DMS53 treated with DMSO at 0.1 percent for 48 hours (cell line): ENCODE measurements at regions not wholly inside any gene's neighbourhood (a gene's known extent, or its start where the extent isn't known, plus 50 kb on each side); places are given as distances from the start of the nearest gene placed in this dataset.

ENCODE experiments used
- DNase-seq: peaks from one replicate; lab custom pipeline; 2025; ENCODE audit not compliant: unreplicated experiment; lab: John Stamatoyannopoulos, UW

DNA sequence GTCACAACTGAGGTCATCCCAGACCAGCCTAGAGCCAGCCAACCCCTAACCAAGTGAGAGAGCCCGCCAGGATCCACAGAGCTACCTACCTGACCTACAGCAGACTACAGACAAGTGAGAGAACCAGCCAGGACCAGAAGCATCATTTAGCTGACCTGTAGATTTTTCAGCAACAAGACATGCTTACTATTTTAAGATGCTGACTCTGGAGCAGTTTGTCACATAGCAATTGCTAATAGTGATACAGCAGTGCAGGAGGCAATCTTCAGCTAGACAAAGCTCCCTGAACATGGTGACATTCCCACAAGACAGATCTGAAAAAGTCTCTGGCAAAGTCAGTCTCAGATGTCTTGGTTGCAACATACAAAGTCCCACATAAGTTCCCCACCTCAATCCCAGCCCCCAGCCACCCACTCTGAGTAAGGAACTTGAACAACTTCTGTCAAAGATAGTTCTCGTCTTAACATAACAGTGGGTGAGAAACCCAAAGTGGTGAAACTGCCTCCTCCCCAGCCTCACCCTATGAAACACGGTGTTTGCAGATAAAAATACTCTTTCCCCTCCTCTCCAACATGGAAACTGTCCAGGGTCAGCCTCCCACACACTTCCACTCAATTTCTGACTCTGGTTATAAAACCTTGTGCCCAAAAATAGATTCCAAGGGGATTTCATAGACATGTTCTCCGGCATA lies 120.3 kb upstream of the SLC6A11 start:
- no peak for DNase-seq

GRCh38 chr3:10697918-10698317 lies 118.1 kb upstream of the SLC6A11 start:
- no peak for DNase-seq

DNA sequence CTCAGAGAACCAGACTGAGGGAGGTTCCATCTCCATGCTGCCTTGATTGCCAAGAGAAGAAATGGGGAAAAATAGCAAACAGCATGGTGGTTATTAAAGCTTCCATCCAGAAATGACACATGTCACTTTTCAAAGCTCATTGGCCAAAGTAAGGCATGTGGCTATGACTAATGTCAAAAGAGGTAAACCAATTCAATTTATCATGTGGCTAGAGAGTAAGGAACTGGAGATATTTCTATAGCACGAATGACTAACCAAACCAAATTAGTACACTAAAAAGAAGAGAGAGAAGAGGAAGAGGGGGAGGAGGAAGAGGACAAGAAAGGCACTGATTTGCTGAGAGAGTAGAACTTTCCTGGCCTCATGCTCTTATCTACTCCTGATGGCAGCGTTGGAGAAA lies 115.2 kb upstream of the SLC6A11 start:
- DNase-seq = no peak

- DNase-seq = no peak
Observed at GRCh38 chr3:10702961-10703740, 112.9 kb upstream of the SLC6A11 start.

DNA sequence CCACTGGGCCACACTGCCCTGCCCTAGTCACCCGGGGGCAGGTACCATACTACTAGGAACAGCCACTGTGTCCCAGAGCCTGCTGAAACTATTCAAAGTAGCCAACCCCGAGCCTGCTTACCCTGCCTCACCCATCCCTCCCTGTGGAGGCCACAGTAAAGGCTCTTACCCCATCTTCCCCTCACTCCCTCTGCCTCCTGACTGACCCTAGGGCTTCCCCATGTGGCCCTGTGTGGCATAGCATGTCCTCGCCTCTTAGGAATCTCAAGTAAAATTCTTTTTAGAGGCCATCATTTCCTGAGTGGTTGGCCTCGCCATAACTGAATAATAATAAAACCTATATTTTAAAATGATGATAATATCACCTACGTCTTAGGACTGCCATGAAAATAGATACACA lies 112.2 kb upstream of the SLC6A11 start:
- DNase-seq = no peak

DNA sequence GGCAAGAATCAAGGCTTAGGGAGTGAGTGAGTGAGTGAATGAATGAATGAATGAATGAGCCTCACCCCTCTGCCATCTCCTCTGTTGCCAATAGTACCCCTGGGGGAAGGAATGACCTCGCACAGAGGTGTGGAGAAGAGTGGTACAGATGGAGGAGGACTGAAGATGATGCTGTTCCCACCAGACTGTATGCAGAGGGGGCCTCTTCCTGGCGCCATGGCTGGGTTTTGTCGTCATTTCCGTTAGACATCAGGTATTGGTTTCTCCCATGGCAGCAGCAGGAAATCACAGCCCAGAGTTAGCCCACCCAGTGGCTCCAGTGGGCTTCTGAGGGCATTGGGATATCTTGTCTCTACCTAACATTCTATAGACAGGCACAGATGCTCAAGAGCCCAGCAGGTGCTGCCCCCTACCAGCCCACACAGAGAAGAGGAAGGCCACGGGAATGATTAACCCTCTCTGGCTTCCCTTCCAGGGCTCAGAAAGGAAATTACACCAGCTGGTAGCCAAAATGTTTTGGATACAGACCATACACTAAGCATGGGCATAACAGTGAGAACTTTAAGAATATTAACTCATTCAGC lies 109.8 kb upstream of the SLC6A11 start:
- no peak for DNase-seq

DNA sequence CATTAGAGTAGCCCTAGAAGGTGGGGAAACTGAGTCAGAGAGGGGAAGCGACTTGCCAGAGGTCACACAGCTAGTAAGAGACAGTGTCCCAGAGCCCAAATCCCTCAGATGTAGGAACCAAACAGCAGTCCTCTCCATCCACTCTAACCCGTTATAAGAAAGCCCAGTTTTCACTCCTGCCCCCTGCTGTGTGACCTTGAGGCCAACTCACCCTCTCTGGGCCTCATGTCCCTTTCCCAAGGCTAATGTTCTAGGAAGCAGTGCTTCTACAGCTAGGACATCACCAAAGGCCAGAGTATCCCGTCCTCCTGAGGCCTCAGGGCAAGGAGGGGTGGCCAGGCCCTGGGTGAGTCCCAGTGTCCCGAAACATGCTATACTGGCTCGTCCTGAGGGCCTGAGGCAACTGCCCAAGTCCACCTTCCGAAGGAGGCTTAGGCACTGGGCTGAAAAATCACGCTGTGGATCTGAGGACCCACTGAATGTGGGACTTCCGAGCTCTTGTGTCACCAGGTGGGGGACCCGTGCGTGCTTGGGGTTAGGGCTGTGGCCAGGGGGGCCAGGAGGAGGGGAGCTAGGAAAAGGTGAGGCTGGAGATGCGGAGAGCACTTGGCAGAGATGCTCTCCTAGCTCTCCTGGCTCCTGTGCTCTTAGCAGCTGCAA lies 109.2 kb upstream of the SLC6A11 start:
- no peak for DNase-seq

GRCh38 chr3:10707400-10708215 lies 108.4 kb upstream of the SLC6A11 start:
- no peak for DNase-seq

GRCh38 chr3:10708216-10708893 lies 107.7 kb upstream of the SLC6A11 start:
- DNase-seq = no peak

DNA sequence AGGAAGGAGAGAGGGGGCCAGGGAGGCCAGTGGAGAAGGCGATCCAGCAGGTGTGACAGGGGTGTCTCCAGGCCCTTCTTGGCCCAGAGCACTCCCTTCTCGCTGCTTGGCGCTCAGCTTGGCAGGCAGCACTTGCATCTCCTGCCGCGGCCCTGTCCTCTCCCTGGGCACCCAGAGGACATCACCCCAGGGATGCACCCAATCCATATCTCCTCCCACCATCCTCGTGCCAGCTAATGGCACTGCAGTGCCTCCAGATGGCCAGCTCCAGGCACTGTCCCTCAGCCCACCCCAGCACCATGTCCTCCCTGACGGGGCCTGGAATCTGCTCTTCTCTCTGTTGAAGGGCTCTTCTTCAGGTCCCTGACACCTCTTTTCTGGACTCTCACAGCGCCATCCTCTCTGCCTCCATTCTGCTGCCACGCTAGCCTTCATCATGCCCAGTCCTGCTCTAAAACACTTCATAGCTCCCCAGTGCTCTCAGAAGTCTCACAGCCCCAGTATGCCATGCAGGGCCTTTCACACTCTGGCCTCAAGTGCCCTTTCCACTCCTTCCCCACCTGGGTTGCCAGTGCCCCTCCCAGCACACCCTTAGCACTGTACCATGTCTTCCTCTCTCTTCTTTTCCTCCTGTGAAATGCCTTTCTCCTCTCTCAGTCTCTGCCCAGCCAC lies 106.8 kb upstream of the SLC6A11 start:
- DNase-seq = no peak

DNA sequence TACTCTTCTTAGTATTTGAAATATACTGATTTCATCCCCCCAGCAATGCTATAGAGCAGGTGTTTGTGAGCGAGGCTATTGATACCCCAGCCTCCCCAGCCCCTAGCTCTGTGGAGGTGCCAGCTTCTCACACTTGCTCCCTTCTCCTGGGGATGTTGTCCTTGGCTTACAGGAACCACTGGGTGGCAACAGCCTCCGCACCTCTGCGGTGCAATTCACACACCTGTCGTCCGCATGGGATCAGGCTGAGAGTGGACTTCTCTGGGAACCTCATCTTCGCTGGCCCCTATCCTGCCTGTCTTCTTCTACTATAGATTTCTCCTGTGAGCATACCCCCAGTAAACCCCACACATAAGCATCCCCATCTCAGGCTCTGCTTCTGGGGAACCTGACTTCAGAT lies 103.9 kb upstream of the SLC6A11 start:
- DNase-seq = no peak

GRCh38 chr3:10713656-10714055 lies 102.4 kb upstream of the SLC6A11 start:
- DNase-seq = no peak

DNA sequence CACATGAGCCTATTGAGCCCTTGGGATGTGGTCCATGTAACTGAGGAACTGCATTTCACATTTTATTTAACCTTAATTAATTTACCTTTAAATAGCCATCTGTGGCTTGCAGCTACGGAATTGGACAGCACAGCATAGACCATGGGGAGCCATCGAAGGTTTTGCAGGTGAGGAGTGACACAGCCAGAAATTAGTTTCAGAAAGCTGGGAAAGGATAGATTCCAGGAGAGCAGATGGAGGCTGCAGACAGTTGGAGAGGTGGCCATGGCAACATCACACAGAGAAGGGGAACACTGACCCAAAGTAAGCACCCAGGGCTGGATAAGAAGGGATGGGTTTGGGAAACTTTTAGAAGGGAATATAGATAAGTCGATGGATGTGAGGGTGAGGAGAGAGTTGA lies 100.1 kb upstream of the SLC6A11 start:
- DNase-seq = no peak

DNA sequence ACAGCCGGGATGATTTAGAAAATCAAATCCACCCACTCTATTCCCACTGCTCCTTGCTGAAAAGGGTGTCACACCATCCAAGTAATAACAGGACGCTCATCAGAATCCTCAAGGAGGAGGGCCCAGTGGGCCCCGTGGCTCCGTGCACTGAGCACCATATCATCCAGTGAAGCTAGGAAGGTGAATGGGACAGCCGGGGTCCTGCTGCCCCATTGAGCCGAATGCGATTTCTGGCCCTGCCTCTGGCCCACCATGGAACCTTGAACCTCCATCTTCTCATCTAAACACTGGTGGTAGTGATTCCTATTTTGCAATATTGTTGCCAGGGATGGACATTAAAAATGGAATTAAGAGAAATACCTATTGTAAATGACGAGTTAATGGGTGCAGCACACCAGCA lies 99.1 kb upstream of the SLC6A11 start:
- DNase-seq = no peak

GRCh38 chr3:10717756-10718155 lies 98.3 kb upstream of the SLC6A11 start:
- no peak for DNase-seq

DNA sequence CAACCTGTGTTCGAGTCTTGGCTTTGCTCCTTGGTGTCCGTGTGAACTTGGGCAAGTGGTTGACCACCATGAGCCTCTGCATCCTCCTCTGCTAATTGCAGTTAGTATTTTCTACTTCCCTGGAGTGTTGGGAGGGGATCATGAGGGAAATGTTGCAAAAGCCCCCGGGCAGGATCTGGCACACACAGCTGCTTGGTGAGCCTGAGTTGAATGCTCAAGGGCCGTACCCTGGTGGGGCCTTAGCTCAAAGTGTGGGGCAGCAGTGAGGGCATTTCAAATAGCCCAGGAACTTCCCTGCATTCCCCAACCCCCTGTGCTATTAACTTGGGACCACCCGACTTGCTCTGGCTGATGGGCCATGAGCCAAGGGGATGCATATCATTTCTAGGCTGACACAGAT lies 94.9 kb upstream of the SLC6A11 start:
- DNase-seq = no peak

DNA sequence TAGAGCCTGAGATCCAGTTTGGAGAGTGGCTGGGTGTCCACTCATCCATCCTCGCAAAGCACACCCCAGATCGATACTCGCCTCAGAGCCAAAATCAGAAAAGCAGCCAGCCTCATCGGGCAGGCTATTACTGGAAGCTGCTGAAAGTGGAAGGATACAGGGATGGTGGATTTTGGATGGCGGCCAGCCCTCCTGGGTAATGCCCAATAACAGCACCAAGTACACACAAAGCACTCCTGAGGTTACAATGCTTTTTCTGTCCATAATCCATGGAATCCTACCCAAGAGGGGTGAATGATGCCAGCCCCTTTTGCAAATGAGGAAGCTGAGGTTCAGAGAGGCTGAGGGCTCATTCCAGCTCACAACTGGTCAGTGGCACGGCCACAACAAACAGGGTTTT lies 93.1 kb upstream of the SLC6A11 start:
- no peak for DNase-seq

DNA sequence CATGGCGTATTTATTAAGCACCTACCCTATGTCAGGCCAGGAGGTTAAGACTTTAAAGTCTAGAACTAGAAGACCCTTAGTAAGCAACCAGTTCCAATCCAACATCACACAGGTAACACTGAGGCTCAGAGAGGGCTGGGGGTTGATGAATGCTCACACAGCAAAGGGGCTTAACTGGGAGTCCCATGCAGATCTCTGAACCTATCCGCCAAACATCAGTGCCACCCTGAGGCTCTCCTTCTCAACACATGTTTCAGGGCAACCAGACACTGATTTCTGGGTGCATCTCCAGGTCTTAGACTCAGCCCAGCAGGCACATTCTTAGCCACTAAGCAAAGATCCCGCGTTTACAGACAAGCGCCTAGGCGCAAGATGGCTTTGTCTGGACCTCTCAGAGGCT lies 92.0 kb upstream of the SLC6A11 start:
- DNase-seq = no peak

DNA sequence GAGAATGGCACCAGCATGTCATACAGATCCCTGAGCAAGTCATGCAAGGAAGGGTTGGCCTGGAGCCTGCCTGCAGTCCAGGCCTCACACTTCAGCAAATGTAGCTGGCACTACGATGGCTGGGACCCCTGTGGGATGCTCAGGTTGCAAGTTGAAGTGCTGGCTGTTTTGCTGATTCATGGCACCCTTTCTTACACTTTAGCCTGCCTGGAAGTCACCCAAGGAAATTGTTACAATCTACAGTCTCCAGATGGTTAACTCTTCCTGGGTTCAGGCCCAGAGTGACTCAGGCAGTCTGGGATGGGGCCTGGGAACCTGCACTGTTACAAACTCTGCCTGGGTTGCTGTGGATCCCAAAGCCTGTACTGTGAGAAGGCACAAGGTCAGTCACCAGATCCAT lies 91.0 kb upstream of the SLC6A11 start:
- DNase-seq = no peak

- no peak for DNase-seq
Observed at GRCh38 chr3:10725846-10726245, 90.2 kb upstream of the SLC6A11 start.
